ENCODE measurements at regions not wholly inside any gene's neighbourhood (a gene's known extent, or its start where the extent isn't known, plus 50 kb on each side); places are given as distances from the start of the nearest gene placed in this dataset.

- no peak overlapping the region for H3K9ac ChIP-seq (ENCODE audit: low read length in 5 of 5)
- H3K4me3 ChIP-seq (ENCODE audit: low read depth in 1 of 5, low read length in 5 of 5) = no peak overlapping the region
- no peaks in the 10 kb centered on the region for H3K9me3 ChIP-seq (ENCODE audit: control insufficient read depth in 5 of 5, low read length in 5 of 5)
- H3K27me3 ChIP-seq (ENCODE audit: control insufficient read depth in 5 of 5, insufficient read depth in 4 of 5, low read length in 5 of 5) = no peaks in the 10 kb centered on the region
- H3K4me1 ChIP-seq (ENCODE audit: control insufficient read depth in 5 of 5, insufficient read depth in 5 of 5, low read length in 5 of 5) = no peaks in the 10 kb centered on the region
- H3K36me3 ChIP-seq (ENCODE audit: control insufficient read depth in 5 of 5, insufficient read depth in 5 of 5, low read length in 5 of 5) = no peaks in the 10 kb centered on the region
- no peak overlapping the region for H3K27ac ChIP-seq (ENCODE audit: low read depth, low read length)
Observed at GRCh38 chr13:103199380-103200088, 133.3 kb upstream of the SLC10A2 start.

- no peaks in the 10 kb centered on the region for H3K27me3 ChIP-seq (ENCODE audit: control insufficient read depth in 5 of 5, insufficient read depth in 4 of 5, low read length in 5 of 5)
- H3K9ac ChIP-seq (ENCODE audit: low read length in 5 of 5) = no peak overlapping the region
- H3K9me3 ChIP-seq (ENCODE audit: control insufficient read depth in 5 of 5, low read length in 5 of 5) = no peaks in the 10 kb centered on the region
- H3K4me3 ChIP-seq (ENCODE audit: low read depth in 1 of 5, low read length in 5 of 5) = no peak overlapping the region
- no peaks in the 10 kb centered on the region for H3K4me1 ChIP-seq (ENCODE audit: control insufficient read depth in 5 of 5, insufficient read depth in 5 of 5, low read length in 5 of 5)
- H3K27ac ChIP-seq (ENCODE audit: low read depth, low read length) = no peak overlapping the region
- no peaks in the 10 kb centered on the region for H3K36me3 ChIP-seq (ENCODE audit: control insufficient read depth in 5 of 5, insufficient read depth in 5 of 5, low read length in 5 of 5)
Observed at GRCh38 chr13:103196356-103196755, 130.1 kb upstream of the SLC10A2 start.

GRCh38 chr13:103195762-103196161 lies 129.5 kb upstream of the SLC10A2 start:
- Histone ChIP-seq H3K27ac (ENCODE audit: low read depth, low read length) (no peak overlapping the region), H3K9me3 (ENCODE audit: control insufficient read depth in 5 of 5, low read length in 5 of 5) (no peaks in the 10 kb centered on the region), H3K36me3 (ENCODE audit: control insufficient read depth in 5 of 5, insufficient read depth in 5 of 5, low read length in 5 of 5) (no peaks in the 10 kb centered on the region), H3K4me3 (ENCODE audit: low read depth in 1 of 5, low read length in 5 of 5) (no peak overlapping the region), H3K9ac (ENCODE audit: low read length in 5 of 5) (no peak overlapping the region), H3K27me3 (ENCODE audit: control insufficient read depth in 5 of 5, insufficient read depth in 4 of 5, low read length in 5 of 5) (no peaks in the 10 kb centered on the region), H3K4me1 (ENCODE audit: control insufficient read depth in 5 of 5, insufficient read depth in 5 of 5, low read length in 5 of 5) (no peaks in the 10 kb centered on the region)

GRCh38 chr13:103194871-103195270 lies 128.7 kb upstream of the SLC10A2 start:
- no peak overlapping the region for H3K27ac ChIP-seq (ENCODE audit: low read depth, low read length)
- H3K4me1 ChIP-seq (ENCODE audit: control insufficient read depth in 5 of 5, insufficient read depth in 5 of 5, low read length in 5 of 5) = no peaks in the 10 kb centered on the region

GRCh38 chr13:103192511-103193135 lies 126.4 kb upstream of the SLC10A2 start:
- H3K27ac ChIP-seq (ENCODE audit: low read depth, low read length) = no peak overlapping the region
- no peaks in the 10 kb centered on the region for H3K4me1 ChIP-seq (ENCODE audit: control insufficient read depth in 5 of 5, insufficient read depth in 5 of 5, low read length in 5 of 5)
- no peak overlapping the region for H3K4me3 ChIP-seq (ENCODE audit: low read depth in 1 of 5, low read length in 5 of 5)
- no peaks in the 10 kb centered on the region for H3K36me3 ChIP-seq (ENCODE audit: control insufficient read depth in 5 of 5, insufficient read depth in 5 of 5, low read length in 5 of 5)
- no peaks in the 10 kb centered on the region for H3K9me3 ChIP-seq (ENCODE audit: control insufficient read depth in 5 of 5, low read length in 5 of 5)
- no peaks in the 10 kb centered on the region for H3K27me3 ChIP-seq (ENCODE audit: control insufficient read depth in 5 of 5, insufficient read depth in 4 of 5, low read length in 5 of 5)
- H3K9ac ChIP-seq (ENCODE audit: low read length in 5 of 5) = no peak overlapping the region

More at GRCh38 chr13:103194871-103195270, 128.7 kb upstream of the SLC10A2 start:
- Histone ChIP-seq H3K9me3 (ENCODE audit: control insufficient read depth in 5 of 5, low read length in 5 of 5) (no peaks in the 10 kb centered on the region), H3K36me3 (ENCODE audit: control insufficient read depth in 5 of 5, insufficient read depth in 5 of 5, low read length in 5 of 5) (no peaks in the 10 kb centered on the region), H3K9ac (ENCODE audit: low read length in 5 of 5) (no peak overlapping the region), H3K4me3 (ENCODE audit: low read depth in 1 of 5, low read length in 5 of 5) (no peak overlapping the region), H3K27me3 (ENCODE audit: control insufficient read depth in 5 of 5, insufficient read depth in 4 of 5, low read length in 5 of 5) (no peaks in the 10 kb centered on the region)

GRCh38 chr13:103190841-103191240 lies 124.6 kb upstream of the SLC10A2 start:
- Histone ChIP-seq H3K9me3 (ENCODE audit: control insufficient read depth in 5 of 5, low read length in 5 of 5) (no peaks in the 10 kb centered on the region), H3K4me3 (ENCODE audit: low read depth in 1 of 5, low read length in 5 of 5) (no peak overlapping the region), H3K36me3 (ENCODE audit: control insufficient read depth in 5 of 5, insufficient read depth in 5 of 5, low read length in 5 of 5) (no peaks in the 10 kb centered on the region)

GRCh38 chr13:103188713-103189326 lies 122.6 kb upstream of the SLC10A2 start:
- H3K36me3 ChIP-seq (ENCODE audit: control insufficient read depth in 5 of 5, insufficient read depth in 5 of 5, low read length in 5 of 5) = no peaks in the 10 kb centered on the region
- H3K27ac ChIP-seq (ENCODE audit: low read depth, low read length) = no peak overlapping the region
- H3K4me1 ChIP-seq (ENCODE audit: control insufficient read depth in 5 of 5, insufficient read depth in 5 of 5, low read length in 5 of 5) = no peaks in the 10 kb centered on the region
- no peak overlapping the region for H3K9ac ChIP-seq (ENCODE audit: low read length in 5 of 5)
- no peaks in the 10 kb centered on the region for H3K27me3 ChIP-seq (ENCODE audit: control insufficient read depth in 5 of 5, insufficient read depth in 4 of 5, low read length in 5 of 5)
- no peak overlapping the region for H3K4me3 ChIP-seq (ENCODE audit: low read depth in 1 of 5, low read length in 5 of 5)
- H3K9me3 ChIP-seq (ENCODE audit: control insufficient read depth in 5 of 5, low read length in 5 of 5) = no peaks in the 10 kb centered on the region

More at GRCh38 chr13:103190841-103191240, 124.6 kb upstream of the SLC10A2 start:
- Histone ChIP-seq H3K27ac (ENCODE audit: low read depth, low read length) (no peak overlapping the region), H3K9ac (ENCODE audit: low read length in 5 of 5) (no peak overlapping the region), H3K27me3 (ENCODE audit: control insufficient read depth in 5 of 5, insufficient read depth in 4 of 5, low read length in 5 of 5) (no peaks in the 10 kb centered on the region), H3K4me1 (ENCODE audit: control insufficient read depth in 5 of 5, insufficient read depth in 5 of 5, low read length in 5 of 5) (no peaks in the 10 kb centered on the region)

GRCh38 chr13:103187721-103188156 lies 121.5 kb upstream of the SLC10A2 start:
- Histone ChIP-seq H3K4me3 (ENCODE audit: low read depth in 1 of 5, low read length in 5 of 5) (no peak overlapping the region), H3K27me3 (ENCODE audit: control insufficient read depth in 5 of 5, insufficient read depth in 4 of 5, low read length in 5 of 5) (no peaks in the 10 kb centered on the region), H3K9ac (ENCODE audit: low read length in 5 of 5) (no peak overlapping the region), H3K4me1 (ENCODE audit: control insufficient read depth in 5 of 5, insufficient read depth in 5 of 5, low read length in 5 of 5) (no peaks in the 10 kb centered on the region), H3K9me3 (ENCODE audit: control insufficient read depth in 5 of 5, low read length in 5 of 5) (no peaks in the 10 kb centered on the region), H3K27ac (ENCODE audit: low read depth, low read length) (no peak overlapping the region), H3K36me3 (ENCODE audit: control insufficient read depth in 5 of 5, insufficient read depth in 5 of 5, low read length in 5 of 5) (no peaks in the 10 kb centered on the region)

GRCh38 chr13:103184413-103184812 lies 118.2 kb upstream of the SLC10A2 start:
- H3K9me3 ChIP-seq (ENCODE audit: control insufficient read depth in 5 of 5, low read length in 5 of 5) = no peaks in the 10 kb centered on the region
- no peaks in the 10 kb centered on the region for H3K27me3 ChIP-seq (ENCODE audit: control insufficient read depth in 5 of 5, insufficient read depth in 4 of 5, low read length in 5 of 5)
- no peaks in the 10 kb centered on the region for H3K4me1 ChIP-seq (ENCODE audit: control insufficient read depth in 5 of 5, insufficient read depth in 5 of 5, low read length in 5 of 5)
- H3K4me3 ChIP-seq (ENCODE audit: low read depth in 1 of 5, low read length in 5 of 5) = no peak overlapping the region
- no peak overlapping the region for H3K27ac ChIP-seq (ENCODE audit: low read depth, low read length)
- H3K9ac ChIP-seq (ENCODE audit: low read length in 5 of 5) = no peak overlapping the region
- H3K36me3 ChIP-seq (ENCODE audit: control insufficient read depth in 5 of 5, insufficient read depth in 5 of 5, low read length in 5 of 5) = no peaks in the 10 kb centered on the region

All from subcutaneous abdominal adipose tissue (tissue), 5 donors.